ENCODE measurements at regions not wholly inside any gene's neighbourhood (a gene's known extent, or its start where the extent isn't known, plus 50 kb on each side); places are given as distances from the start of the nearest gene placed in this dataset.

GRCh38 chr12:115438314-115438713 is 754.3 kb upstream of the TBX3 start:
- TF ChIP-seq, protein P1, sequence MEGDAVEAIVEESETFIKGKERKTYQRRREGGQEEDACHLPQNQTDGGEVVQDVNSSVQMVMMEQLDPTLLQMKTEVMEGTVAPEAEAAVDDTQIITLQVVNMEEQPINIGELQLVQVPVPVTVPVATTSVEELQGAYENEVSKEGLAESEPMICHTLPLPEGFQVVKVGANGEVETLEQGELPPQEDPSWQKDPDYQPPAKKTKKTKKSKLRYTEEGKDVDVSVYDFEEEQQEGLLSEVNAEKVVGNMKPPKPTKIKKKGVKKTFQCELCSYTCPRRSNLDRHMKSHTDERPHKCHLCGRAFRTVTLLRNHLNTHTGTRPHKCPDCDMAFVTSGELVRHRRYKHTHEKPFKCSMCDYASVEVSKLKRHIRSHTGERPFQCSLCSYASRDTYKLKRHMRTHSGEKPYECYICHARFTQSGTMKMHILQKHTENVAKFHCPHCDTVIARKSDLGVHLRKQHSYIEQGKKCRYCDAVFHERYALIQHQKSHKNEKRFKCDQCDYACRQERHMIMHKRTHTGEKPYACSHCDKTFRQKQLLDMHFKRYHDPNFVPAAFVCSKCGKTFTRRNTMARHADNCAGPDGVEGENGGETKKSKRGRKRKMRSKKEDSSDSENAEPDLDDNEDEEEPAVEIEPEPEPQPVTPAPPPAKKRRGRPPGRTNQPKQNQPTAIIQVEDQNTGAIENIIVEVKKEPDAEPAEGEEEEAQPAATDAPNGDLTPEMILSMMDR (IDR thresholded peaks at IDR 0.05): no peak
- Mint-ChIP-seq H3K27me3 (ENCODE audit: unreplicated experiment) (no peaks in the 10 kb centered on the region), H3K9me3 (ENCODE audit: unreplicated experiment) (peaks cover 3% of the 10 kb centered on the region), H3K36me3 (ENCODE audit: unreplicated experiment) (no peaks in the 10 kb centered on the region), H3K4me3 (ENCODE audit: unreplicated experiment) (no peak overlapping the region), H3K4me1 (ENCODE audit: unreplicated experiment) (peaks cover 8% of the 10 kb centered on the region), H3K27ac (ENCODE audit: unreplicated experiment) (no peak overlapping the region)
- DNase-seq (ENCODE audit: extremely low spot score, unreplicated experiment): no peak

DNA sequence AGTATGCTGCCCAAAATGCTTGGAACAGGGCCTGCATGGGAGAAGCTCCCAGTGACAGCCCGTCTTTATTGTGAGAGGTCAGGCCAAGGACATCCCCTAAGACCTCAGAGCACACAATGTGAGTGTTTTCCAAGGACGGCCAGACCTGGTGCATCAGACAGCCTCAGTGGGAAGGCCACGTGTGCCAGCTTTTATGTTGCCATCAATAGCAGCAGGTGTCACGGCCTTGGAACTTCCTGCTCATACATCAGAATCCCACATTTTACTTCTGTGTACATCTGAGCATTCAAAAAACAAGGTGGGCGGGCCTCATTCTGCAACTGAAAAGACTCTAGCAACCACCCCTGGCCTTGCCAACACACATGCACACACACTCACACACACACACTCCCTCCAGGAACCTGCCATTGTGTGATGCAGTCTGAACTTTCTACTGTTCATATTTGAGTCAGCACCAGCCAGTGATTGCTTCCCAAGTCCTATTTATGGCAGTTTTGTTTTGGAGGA is 753.1 kb upstream of the TBX3 start:
- TF ChIP-seq, protein P1 (IDR thresholded peaks at IDR 0.05): no peak
- Mint-ChIP-seq H3K4me1 (ENCODE audit: unreplicated experiment) (peaks cover 8% of the 10 kb centered on the region), H3K9me3 (ENCODE audit: unreplicated experiment) (peaks cover 3% of the 10 kb centered on the region), H3K36me3 (ENCODE audit: unreplicated experiment) (no peaks in the 10 kb centered on the region), H3K27me3 (ENCODE audit: unreplicated experiment) (no peaks in the 10 kb centered on the region), H3K4me3 (ENCODE audit: unreplicated experiment) (no peak overlapping the region), H3K27ac (ENCODE audit: unreplicated experiment) (no peak overlapping the region)
- DNase-seq (ENCODE audit: extremely low spot score, unreplicated experiment): no peak

- Mint-ChIP-seq H3K9me3 (ENCODE audit: unreplicated experiment) (no peaks in the 10 kb centered on the region), H3K27ac (ENCODE audit: unreplicated experiment) (no peak overlapping the region), H3K36me3 (ENCODE audit: unreplicated experiment) (no peaks in the 10 kb centered on the region), H3K4me3 (ENCODE audit: unreplicated experiment) (no peak overlapping the region), H3K27me3 (ENCODE audit: unreplicated experiment) (no peaks in the 10 kb centered on the region), H3K4me1 (ENCODE audit: unreplicated experiment) (no peaks in the 10 kb centered on the region)
- DNase-seq (ENCODE audit: extremely low spot score, unreplicated experiment): no peak
- TF ChIP-seq, protein P1 (IDR thresholded peaks at IDR 0.05): no peak
These were observed 749.1 kb upstream of the TBX3 start for GRCh38 chr12:115433014-115433634.

- TF ChIP-seq, protein P1 (IDR thresholded peaks at IDR 0.05): no peak
- DNase-seq (ENCODE audit: extremely low spot score, unreplicated experiment): no peak
- no peaks in the 10 kb centered on the region for H3K27me3 Mint-ChIP-seq (ENCODE audit: unreplicated experiment)
- H3K36me3 Mint-ChIP-seq (ENCODE audit: unreplicated experiment): no peaks in the 10 kb centered on the region
- no peak overlapping the region for H3K4me3 Mint-ChIP-seq (ENCODE audit: unreplicated experiment)
- no peaks in the 10 kb centered on the region for H3K4me1 Mint-ChIP-seq (ENCODE audit: unreplicated experiment)
- H3K27ac Mint-ChIP-seq (ENCODE audit: unreplicated experiment): no peak overlapping the region
- H3K9me3 Mint-ChIP-seq (ENCODE audit: unreplicated experiment): no peaks in the 10 kb centered on the region
These were observed 746.7 kb upstream of the TBX3 start for GRCh38 chr12:115430636-115431035.

DNA sequence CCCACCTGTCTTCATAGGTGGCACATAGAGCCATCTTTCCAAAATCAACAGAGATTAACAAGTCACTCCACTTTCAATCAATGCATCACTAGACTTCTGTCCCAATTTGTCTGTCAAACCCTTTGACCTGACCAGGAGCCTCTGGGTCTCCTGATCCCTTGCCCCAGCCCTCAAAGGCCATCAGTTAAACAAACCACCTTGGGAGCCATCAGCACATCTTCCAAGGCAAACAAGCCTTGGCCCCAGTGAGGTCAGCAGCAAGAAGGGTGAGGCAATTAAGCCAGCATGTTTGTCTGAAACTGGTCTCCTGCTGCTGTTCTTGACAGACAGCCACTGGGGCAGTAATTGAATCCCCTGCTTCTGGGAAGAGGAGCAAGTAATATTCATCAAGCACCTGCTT is 742.8 kb upstream of the TBX3 start:
- Mint-ChIP-seq H3K4me3 (ENCODE audit: unreplicated experiment) (no peak overlapping the region), H3K9me3 (ENCODE audit: unreplicated experiment) (no peaks in the 10 kb centered on the region), H3K36me3 (ENCODE audit: unreplicated experiment) (no peaks in the 10 kb centered on the region), H3K27me3 (ENCODE audit: unreplicated experiment) (peaks cover 6% of the 10 kb centered on the region), H3K4me1 (ENCODE audit: unreplicated experiment) (no peaks in the 10 kb centered on the region), H3K27ac (ENCODE audit: unreplicated experiment) (no peak overlapping the region)
- DNase-seq (ENCODE audit: extremely low spot score, unreplicated experiment): no peak
- TF ChIP-seq, protein P1 (IDR thresholded peaks at IDR 0.05): no peak
